ENCODE measurements at regions not wholly inside any gene's neighbourhood (a gene's known extent, or its start where the extent isn't known, plus 50 kb on each side); places are given as distances from the start of the nearest gene placed in this dataset.

GRCh38 chr7:97620495-97620894, 111.4 kb upstream of the TAC1 start:
- DNase-seq = no peak
- Histone ChIP-seq H3K36me3 (ENCODE audit: low read depth) (no peaks in the 10 kb centered on the region), H4K20me1 (ENCODE audit: insufficient read depth) (no peaks in the 10 kb centered on the region), H3K4me2 (no peak overlapping the region), H3K27me3 (ENCODE audit: insufficient read depth, low read depth) (no peaks in the 10 kb centered on the region), H3K9me3 (ENCODE audit: insufficient read depth, low read depth) (no peaks in the 10 kb centered on the region), H3F3A (ENCODE audit: insufficient read depth, low read depth) (no peaks in the 10 kb centered on the region), H3K4me1 (replicated peaks; ENCODE audit: insufficient read depth) (no peaks in the 10 kb centered on the region), H2AFZ (no peak overlapping the region), H3K4me3 (no peak overlapping the region), H3K27ac (no peak overlapping the region), H3K79me2 (ENCODE audit: low read depth) (no peaks in the 10 kb centered on the region), H3K9me2 (ENCODE audit: insufficient read depth) (no peaks in the 10 kb centered on the region)
- POLR2A ChIA-PET (ENCODE audit: unreplicated experiment) = no interaction called here
- TF ChIP-seq CTCF (conservative IDR thresholded peaks at IDR 0.05) (no peak), EZH2 (IDR thresholded peaks at IDR 0.05; ENCODE audit: low read depth) (no peak)
- CTCF ChIA-PET = no interaction called here
- no TSS peak for BruUV-seq (replicated peaks)
- intact Hi-C loops (cut with micrococcal nuclease; ENCODE audit: unreplicated experiment) = no loop called here

GRCh38 chr7:97623333-97623732, 108.6 kb upstream of the TAC1 start:
- no peaks in the 10 kb centered on the region for H3K4me1 ChIP-seq (replicated peaks; ENCODE audit: insufficient read depth)
- H4K20me1 ChIP-seq (ENCODE audit: insufficient read depth) = no peaks in the 10 kb centered on the region
- CTCF ChIA-PET = no interaction called here
- H3K36me3 ChIP-seq (ENCODE audit: low read depth) = no peaks in the 10 kb centered on the region
- no peak overlapping the region for H3K4me3 ChIP-seq
- H3K9me3 ChIP-seq (ENCODE audit: insufficient read depth, low read depth) = no peaks in the 10 kb centered on the region
- no peaks in the 10 kb centered on the region for H3F3A ChIP-seq (ENCODE audit: insufficient read depth, low read depth)
- no peak overlapping the region for H3K4me2 ChIP-seq
- TF ChIP-seq EZH2 (IDR thresholded peaks at IDR 0.05; ENCODE audit: low read depth) = no peak
- TF ChIP-seq CTCF (conservative IDR thresholded peaks at IDR 0.05) = no peak
- H3K27me3 ChIP-seq (ENCODE audit: insufficient read depth, low read depth) = no peaks in the 10 kb centered on the region
- intact Hi-C loops (cut with micrococcal nuclease; ENCODE audit: unreplicated experiment) = no loop called here
- BruUV-seq (replicated peaks) = no TSS peak
- DNase-seq = no peak
- no peaks in the 10 kb centered on the region for H3K79me2 ChIP-seq (ENCODE audit: low read depth)
- POLR2A ChIA-PET (ENCODE audit: unreplicated experiment) = no interaction called here
- H2AFZ ChIP-seq = no peak overlapping the region
- H3K27ac ChIP-seq = no peak overlapping the region
- no peaks in the 10 kb centered on the region for H3K9me2 ChIP-seq (ENCODE audit: insufficient read depth)

- CTCF ChIA-PET = no interaction called here
- Histone ChIP-seq H3K27ac (no peak overlapping the region), H3K27me3 (ENCODE audit: insufficient read depth, low read depth) (no peaks in the 10 kb centered on the region), H3K4me1 (replicated peaks; ENCODE audit: insufficient read depth) (no peaks in the 10 kb centered on the region), H2AFZ (no peak overlapping the region), H3K36me3 (ENCODE audit: low read depth) (no peaks in the 10 kb centered on the region), H3K4me2 (no peak overlapping the region), H3K4me3 (no peak overlapping the region), H4K20me1 (ENCODE audit: insufficient read depth) (no peaks in the 10 kb centered on the region), H3K9me3 (ENCODE audit: insufficient read depth, low read depth) (no peaks in the 10 kb centered on the region), H3K9me2 (ENCODE audit: insufficient read depth) (no peaks in the 10 kb centered on the region), H3K79me2 (ENCODE audit: low read depth) (no peaks in the 10 kb centered on the region), H3F3A (ENCODE audit: insufficient read depth, low read depth) (no peaks in the 10 kb centered on the region)
- no peak for DNase-seq
- BruUV-seq (replicated peaks) = no TSS peak
- POLR2A ChIA-PET (ENCODE audit: unreplicated experiment) = no interaction called here
- TF ChIP-seq CTCF (conservative IDR thresholded peaks at IDR 0.05) (no peak), EZH2 (IDR thresholded peaks at IDR 0.05; ENCODE audit: low read depth) (no peak)
- intact Hi-C loops (cut with micrococcal nuclease; ENCODE audit: unreplicated experiment) = no loop called here
Measured at GRCh38 chr7:97630116-97630515, 101.8 kb upstream of the TAC1 start.
